OCI-LY1 (cell line): ENCODE measurements at regions not wholly inside any gene's neighbourhood (a gene's known extent, or its start where the extent isn't known, plus 50 kb on each side); places are given as distances from the start of the nearest gene placed in this dataset.

Source experiments
- EZH2 ChIP-seq: fragments of 200-600 bp; sonication (generic), shearing (Covaris generic); IDR thresholded peaks from 2 replicates; pipeline ENCODE4 v1.8.0; 2017; ENCODE audit warnings: borderline replicate concordance, mixed run types, mild to moderate bottlenecking, antibody characterized with exemption, low read length, moderate library complexity, mixed read lengths
- TF ChIP-seq, protein P1 (sequence below): fragments of 200-600 bp; sonication (generic), shearing (Covaris generic); IDR thresholded peaks from 2 replicates; pipeline ENCODE4 v1.5.1; 2017; ENCODE audit warnings: mild to moderate bottlenecking, antibody characterized with exemption, low read length, moderate library complexity, mixed read lengths

DNA sequence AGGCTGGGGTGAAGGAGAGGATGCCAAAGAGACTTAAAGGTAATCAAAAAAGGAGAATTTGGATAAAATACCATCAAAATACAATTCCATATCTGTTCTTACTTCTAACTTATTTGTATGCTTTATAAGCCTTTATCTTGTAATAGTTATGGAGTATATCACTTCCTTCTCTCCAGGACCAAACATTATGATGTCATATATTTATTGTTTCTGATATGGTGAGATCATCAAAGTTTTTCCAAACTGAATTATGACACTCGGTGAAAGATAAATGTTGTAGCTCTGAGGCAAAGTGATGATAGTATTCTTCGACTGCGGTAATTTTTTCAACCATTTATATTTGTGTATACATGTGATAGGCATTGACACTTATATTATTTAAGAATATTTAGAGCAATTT, 619.3 kb upstream of the TECRL start:
- TF ChIP-seq, protein P1, sequence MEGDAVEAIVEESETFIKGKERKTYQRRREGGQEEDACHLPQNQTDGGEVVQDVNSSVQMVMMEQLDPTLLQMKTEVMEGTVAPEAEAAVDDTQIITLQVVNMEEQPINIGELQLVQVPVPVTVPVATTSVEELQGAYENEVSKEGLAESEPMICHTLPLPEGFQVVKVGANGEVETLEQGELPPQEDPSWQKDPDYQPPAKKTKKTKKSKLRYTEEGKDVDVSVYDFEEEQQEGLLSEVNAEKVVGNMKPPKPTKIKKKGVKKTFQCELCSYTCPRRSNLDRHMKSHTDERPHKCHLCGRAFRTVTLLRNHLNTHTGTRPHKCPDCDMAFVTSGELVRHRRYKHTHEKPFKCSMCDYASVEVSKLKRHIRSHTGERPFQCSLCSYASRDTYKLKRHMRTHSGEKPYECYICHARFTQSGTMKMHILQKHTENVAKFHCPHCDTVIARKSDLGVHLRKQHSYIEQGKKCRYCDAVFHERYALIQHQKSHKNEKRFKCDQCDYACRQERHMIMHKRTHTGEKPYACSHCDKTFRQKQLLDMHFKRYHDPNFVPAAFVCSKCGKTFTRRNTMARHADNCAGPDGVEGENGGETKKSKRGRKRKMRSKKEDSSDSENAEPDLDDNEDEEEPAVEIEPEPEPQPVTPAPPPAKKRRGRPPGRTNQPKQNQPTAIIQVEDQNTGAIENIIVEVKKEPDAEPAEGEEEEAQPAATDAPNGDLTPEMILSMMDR, result no peak
- TF ChIP-seq EZH2, result no peak
